Mucosa of stomach (tissue), 1 donor: ENCODE measurements at regions not wholly inside any gene's neighbourhood (a gene's known extent, or its start where the extent isn't known, plus 50 kb on each side); places are given as distances from the start of the nearest gene placed in this dataset.

Source experiments
- H3K27me3 ChIP-seq: one replicate; pipeline ENCODE4 v1.7.0; 2013; ENCODE audit warnings: mild to moderate bottlenecking, low read length; ENCODE audit not compliant: control insufficient read depth, insufficient read depth
- H3K36me3 ChIP-seq: one replicate; pipeline ENCODE4 v1.7.0; 2013; ENCODE audit warnings: low read length; ENCODE audit not compliant: control insufficient read depth, insufficient read depth
- H3K4me1 ChIP-seq: one replicate; pipeline ENCODE4 v1.7.0; 2013; ENCODE audit warnings: mild to moderate bottlenecking, low read length; ENCODE audit not compliant: control insufficient read depth, insufficient read depth
- H3K4me3 ChIP-seq: one replicate; pipeline ENCODE4 v1.7.0; 2013; ENCODE audit warnings: low read length
- H3K9ac ChIP-seq: one replicate; pipeline ENCODE4 v1.7.0; 2013; ENCODE audit warnings: mild to moderate bottlenecking, low read length, moderate library complexity
- H3K9me3 ChIP-seq: one replicate; pipeline ENCODE4 v1.7.0; 2013; ENCODE audit warnings: mild to moderate bottlenecking, low read length, moderate library complexity; ENCODE audit not compliant: control insufficient read depth
- donor health status: Pancreatic carcinoma.

DNA sequence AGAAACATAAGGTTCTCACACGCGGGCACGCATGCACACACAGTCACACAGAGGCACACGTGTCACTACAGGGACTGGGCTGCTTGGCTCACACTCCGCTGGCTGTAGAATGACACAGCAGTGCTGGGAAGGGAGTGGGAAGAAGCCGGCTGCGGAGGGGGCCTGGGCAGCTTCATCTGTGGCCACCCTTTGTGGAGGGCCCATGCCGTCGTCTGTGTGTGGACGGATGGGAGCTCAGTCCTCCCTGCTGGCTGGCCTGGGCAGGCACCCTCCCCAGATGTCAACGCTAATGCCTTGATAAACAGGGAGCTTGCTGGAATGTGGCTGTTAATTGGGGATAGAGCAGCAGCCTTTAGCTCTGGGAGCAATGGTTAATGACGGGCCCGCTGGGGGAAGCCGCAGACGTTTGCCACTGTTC, 621.1 kb downstream of the BCOR start:
- Histone ChIP-seq H3K9ac (no peak overlapping the region), H3K4me3 (no peak overlapping the region), H3K36me3 (no peaks in the 10 kb centered on the region), H3K27me3 (no peaks in the 10 kb centered on the region), H3K4me1 (peaks cover 31% of the 10 kb centered on the region), H3K9me3 (no peaks in the 10 kb centered on the region)

DNA sequence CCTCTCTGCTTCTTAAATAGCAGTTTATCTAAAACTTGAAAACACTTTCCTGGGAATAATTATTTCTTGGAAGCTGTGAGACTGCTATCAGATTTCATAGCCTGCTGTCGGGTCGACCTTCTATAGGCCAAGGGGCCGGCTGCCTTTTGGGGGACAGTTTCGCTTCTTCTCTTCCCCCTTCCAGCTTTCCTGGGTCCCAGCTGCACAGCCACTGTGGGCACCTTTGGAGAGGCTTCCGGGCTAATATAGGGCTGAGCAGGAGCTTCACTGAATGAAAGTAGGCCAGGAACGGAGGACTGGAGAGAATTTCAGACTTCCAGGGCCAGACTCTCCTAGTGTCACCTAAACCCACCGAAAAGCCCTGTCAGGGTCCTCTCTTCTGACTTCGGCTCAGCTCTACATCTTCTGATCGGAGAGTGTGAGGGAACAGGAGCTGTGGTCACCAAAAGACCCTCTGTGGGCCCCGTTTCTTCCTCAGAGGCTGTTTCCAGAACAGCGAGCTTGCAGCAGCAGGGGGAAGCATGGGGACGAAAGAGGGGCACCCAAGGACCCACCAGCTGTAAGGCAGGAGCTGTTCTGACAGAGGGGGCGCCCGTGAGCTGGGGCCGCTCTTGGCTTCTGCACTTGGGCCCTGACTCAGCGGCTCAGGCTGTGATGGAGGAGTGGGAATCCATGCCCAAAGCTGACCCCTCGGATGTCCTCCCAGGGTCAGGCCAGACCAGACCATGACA, 620.6 kb downstream of the BCOR start:
- Histone ChIP-seq H3K4me1 (peaks cover 31% of the 10 kb centered on the region), H3K9ac (no peak overlapping the region), H3K36me3 (no peaks in the 10 kb centered on the region), H3K4me3 (no peak overlapping the region), H3K27me3 (no peaks in the 10 kb centered on the region), H3K9me3 (no peaks in the 10 kb centered on the region)

DNA sequence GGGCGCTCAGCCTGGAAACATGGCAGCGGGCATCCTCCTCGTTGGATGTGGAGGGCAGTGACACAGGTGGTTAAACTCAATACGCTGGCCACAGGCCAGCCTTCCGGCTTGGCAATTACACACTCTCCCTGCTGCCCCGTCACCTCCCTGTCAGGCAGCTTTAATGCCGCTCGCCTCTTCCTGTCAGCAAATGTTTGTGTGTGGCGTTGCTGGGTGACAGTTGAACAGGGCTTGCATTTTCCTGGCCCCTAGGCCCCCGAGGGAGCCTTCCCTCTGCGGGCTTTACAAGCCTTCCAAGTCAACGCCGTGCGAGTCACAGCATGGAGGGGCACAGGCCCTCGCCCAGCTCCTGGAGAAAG, 620.0 kb downstream of the BCOR start:
- no peaks in the 10 kb centered on the region for H3K27me3 ChIP-seq
- H3K9me3 ChIP-seq, result no peaks in the 10 kb centered on the region
- peaks cover 31% of the 10 kb centered on the region for H3K4me1 ChIP-seq
- H3K36me3 ChIP-seq, result no peaks in the 10 kb centered on the region
- H3K9ac ChIP-seq, result no peak overlapping the region
- no peak overlapping the region for H3K4me3 ChIP-seq

DNA sequence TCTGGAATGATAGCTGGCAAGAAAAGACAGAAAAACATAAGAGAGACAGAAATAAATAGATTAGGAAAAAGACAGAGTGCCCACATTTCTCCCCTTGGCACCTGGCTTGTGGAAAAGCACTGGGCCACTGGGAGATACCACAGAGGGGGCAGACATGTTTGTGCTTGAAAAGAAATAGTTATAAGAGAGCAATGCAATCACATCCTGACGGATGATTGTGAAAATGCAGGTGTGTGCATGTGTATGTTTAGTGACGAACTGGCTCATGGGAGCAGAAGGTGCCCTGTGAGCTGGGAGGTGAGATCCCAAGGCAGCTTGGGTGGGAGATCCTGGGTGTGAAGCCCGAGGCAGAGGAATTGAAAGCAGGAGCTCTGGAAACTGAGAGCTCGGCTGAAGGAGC, 617.9 kb downstream of the BCOR start:
- Histone ChIP-seq H3K9ac (no peak overlapping the region), H3K9me3 (no peaks in the 10 kb centered on the region), H3K36me3 (no peaks in the 10 kb centered on the region), H3K4me3 (no peak overlapping the region), H3K4me1 (peaks cover 31% of the 10 kb centered on the region), H3K27me3 (no peaks in the 10 kb centered on the region)

DNA sequence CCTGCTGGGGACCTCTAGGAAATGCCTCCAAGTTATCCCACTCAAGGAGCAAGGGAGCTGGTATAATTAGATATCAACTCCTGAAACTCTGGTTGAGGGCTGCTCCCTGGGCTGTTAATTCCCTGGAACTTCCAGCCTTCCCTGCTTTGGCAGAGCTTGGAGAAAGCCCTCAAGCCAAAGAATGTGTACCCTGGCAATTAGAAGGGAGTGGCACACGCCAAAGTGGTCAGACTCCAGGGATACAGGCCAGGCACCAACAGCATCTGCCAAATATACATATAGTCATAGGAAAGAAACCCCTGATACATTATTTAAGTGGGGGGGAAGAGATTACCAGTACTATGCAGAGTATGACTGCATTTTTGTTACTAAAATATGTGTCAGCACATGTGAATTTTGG, 616.8 kb downstream of the BCOR start:
- no peak overlapping the region for H3K4me3 ChIP-seq
- H3K4me1 ChIP-seq, result peaks cover 26% of the 10 kb centered on the region
- H3K9ac ChIP-seq, result no peak overlapping the region
- no peaks in the 10 kb centered on the region for H3K36me3 ChIP-seq
- no peaks in the 10 kb centered on the region for H3K9me3 ChIP-seq
- H3K27me3 ChIP-seq, result no peaks in the 10 kb centered on the region

DNA sequence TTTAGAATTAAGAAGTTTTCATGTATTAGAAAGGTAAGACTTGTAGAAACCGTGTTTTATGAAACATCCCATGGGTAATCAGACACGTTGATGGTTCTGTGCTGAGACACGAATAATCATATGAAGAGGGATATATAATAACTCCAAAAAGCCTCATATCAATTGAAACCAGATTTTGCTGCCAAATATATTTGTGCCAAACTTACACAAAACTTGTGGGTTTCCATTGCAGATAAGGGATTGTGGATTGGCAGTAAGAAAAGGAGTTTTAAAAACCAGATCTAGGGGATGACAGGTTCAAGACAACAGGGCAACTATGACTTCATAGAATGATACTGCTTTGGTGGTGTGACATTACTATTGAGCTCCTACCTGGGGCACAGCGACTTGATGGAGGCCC, 616.1 kb downstream of the BCOR start:
- no peaks in the 10 kb centered on the region for H3K36me3 ChIP-seq
- H3K4me3 ChIP-seq, result no peak overlapping the region
- H3K9ac ChIP-seq, result no peak overlapping the region
- H3K9me3 ChIP-seq, result no peaks in the 10 kb centered on the region
- no peaks in the 10 kb centered on the region for H3K27me3 ChIP-seq
- peaks cover 19% of the 10 kb centered on the region for H3K4me1 ChIP-seq

DNA sequence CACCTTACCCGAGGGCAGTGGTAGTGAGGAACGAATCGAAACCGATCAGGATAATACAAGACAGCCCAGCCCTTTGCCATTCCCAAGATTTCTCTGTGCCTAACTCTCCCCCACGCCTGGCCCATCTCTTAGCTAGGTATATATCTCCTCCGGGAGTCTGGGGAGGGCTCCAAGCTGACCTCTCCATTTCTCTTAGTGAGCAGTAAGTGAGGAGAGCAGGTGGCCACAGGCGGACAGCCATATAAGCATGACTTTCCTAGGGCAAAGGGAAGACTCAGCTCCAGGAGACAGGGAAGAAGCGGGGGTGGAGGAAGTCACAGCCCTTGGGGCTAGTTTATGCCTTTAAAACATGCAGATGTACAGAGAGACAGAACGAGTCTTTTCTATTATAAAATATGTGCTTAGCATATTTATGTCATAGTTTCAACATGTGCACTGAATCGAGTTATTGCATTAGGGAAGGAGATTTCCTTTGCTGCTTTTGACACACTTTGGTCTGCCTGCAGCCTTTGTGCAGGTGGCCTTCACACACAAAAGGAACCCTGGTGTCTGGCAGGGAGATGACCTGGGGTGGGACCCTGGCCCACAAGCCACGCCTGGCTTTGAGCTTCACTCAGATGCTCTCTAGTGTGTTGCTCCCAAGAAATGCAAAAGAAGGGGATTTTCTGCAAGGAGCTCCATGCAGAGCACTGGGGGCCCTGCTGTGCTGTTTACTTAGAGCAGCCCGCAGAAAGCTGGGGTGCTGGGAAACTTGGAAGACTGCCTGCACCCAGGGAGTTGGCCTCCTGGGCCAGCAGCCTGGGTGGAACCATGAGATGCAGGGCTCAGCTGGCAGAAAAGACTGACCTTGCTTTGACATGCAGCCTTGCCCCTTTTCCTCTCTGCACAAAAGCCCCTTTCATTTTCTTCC, 613.3 kb downstream of the BCOR start:
- Histone ChIP-seq H3K27me3 (no peaks in the 10 kb centered on the region), H3K36me3 (no peaks in the 10 kb centered on the region), H3K9me3 (no peaks in the 10 kb centered on the region), H3K4me1 (no peaks in the 10 kb centered on the region), H3K4me3 (no peak overlapping the region), H3K9ac (no peak overlapping the region)

DNA sequence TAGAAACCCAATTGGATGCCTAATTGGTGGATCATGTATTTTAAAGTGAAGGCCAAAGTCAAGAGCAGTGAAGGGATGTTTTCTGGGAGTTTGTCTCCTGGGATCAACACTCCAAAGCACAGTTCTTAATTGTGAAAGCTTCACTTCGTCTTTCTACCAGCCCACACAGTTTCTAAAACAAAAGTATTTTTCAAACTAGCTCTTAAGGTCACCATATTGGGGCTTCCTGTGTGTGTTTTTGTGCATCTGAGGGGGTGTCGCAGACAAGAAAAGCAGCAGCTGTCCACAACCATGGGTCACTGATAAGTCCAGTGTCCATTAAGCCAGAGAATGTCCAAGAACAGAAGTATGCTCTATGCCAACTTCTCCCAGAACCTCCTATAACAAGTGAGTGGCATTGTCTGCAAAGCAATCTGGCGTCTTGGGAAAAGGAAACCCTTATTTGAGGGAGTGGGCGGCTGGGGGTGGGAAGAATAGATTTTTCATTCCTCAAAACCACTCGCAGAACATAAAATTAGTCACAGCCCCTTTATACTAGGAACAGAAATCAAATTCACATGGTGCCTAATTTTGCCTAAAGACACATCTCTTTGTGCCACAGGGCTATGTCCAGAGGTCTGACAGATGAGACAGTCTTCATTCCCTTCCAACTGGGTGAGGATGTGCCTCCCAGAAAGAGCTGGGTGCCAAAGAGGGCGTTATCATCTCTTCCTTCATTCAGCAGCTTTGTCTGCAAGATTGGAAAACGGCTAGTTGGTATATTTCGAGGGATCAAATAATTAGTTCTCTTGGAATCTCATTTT, 610.4 kb downstream of the BCOR start:
- no peak overlapping the region for H3K4me3 ChIP-seq
- no peaks in the 10 kb centered on the region for H3K36me3 ChIP-seq
- H3K9ac ChIP-seq, result no peak overlapping the region
- H3K27me3 ChIP-seq, result no peaks in the 10 kb centered on the region
- H3K9me3 ChIP-seq, result no peaks in the 10 kb centered on the region
- H3K4me1 ChIP-seq, result peaks cover 4% of the 10 kb centered on the region

DNA sequence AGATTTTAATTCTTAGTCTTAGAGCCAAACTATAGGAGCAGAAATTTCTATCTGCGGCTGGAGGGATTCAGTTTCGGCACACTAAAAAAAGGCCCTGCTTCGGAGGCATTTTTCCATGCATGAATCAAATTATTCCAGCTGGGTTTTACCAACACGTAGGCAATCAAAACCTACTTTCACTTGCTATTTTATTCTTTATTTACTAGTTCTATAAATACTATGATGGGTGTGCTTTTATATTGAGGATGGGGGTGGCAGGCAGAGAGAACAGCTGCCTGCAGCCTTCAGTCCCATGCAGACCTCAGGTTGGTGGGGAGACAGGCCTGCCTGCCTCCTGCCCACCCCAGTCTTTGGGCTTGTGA, 609.8 kb downstream of the BCOR start:
- Histone ChIP-seq H3K4me3 (no peak overlapping the region), H3K4me1 (peaks cover 6% of the 10 kb centered on the region), H3K36me3 (no peaks in the 10 kb centered on the region), H3K27me3 (no peaks in the 10 kb centered on the region), H3K9ac (no peak overlapping the region), H3K9me3 (no peaks in the 10 kb centered on the region)

DNA sequence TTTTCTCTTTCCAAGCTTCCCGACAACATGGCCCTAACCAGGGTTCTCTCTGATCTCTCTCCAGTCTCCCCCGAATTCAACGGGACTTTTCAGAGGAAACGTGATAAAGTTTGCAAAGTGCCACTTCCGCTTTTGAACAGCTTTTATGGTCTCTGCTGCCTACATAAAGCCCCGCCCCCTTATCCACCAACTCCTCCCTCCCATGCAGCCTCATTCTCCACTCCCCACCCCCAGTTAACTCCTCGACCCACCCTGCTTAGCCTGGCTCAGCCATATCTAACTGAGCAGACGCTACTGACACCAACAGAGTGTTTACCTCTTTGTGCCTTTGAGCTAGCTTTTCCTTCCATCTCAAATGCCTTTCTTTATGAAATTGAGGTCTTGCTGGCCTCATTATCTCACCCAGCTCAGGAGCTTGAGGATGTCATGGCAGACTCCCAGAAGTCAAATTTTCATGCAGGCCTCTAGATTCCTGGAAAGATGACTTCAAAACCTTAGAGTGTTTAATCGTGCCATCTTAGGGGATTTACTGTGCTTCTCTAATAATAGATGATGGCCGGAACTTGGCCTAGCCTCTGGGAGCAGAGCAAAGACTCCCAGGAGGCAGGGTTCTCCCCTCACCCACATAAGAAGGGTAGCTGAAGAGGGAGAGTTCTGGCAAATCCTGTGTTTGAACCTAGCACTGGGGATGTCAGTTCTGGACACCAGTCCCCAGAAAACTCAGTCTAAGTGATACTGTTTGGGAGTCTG, 606.0 kb downstream of the BCOR start:
- H3K27me3 ChIP-seq, result no peaks in the 10 kb centered on the region
- H3K4me1 ChIP-seq, result peaks cover 10% of the 10 kb centered on the region
- no peak overlapping the region for H3K9ac ChIP-seq
- no peaks in the 10 kb centered on the region for H3K9me3 ChIP-seq
- no peak overlapping the region for H3K4me3 ChIP-seq
- no peaks in the 10 kb centered on the region for H3K36me3 ChIP-seq

DNA sequence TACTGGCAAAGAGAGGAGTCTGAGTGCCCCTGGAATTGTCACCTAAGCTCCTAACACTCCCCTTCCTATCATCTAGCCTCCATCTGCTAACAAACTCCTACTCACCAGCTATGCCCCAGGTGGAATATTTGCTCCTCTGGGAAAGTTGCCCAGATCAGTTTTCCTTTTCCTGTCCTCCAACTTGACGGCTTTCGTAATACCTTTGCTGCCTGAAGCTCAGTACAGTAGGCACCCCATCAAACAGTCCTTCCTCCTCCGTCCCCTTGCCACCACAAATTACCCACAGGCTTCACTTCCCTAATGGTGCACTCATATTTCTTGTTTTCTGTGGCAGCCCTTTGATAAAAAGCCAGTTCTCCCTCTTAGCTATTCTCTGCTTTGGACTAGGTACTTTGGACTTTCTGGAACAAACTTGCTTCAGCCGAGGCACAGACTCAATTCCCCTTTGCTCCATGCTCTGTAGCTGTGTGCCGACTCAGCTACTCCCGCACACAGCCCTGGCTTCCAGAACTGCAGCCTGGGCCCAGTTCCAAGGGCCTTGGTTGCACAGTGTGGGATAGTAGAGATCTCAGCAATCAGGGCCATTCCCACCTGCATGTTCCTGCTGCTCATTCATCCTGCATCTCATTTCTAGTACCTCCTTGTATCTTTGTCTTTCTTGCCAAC, 605.1 kb downstream of the BCOR start:
- Histone ChIP-seq H3K4me3 (no peak overlapping the region), H3K27me3 (no peaks in the 10 kb centered on the region), H3K36me3 (no peaks in the 10 kb centered on the region), H3K9me3 (no peaks in the 10 kb centered on the region), H3K4me1 (peaks cover 10% of the 10 kb centered on the region), H3K9ac (no peak overlapping the region)
